ENCODE measurements at regions not wholly inside any gene's neighbourhood (a gene's known extent, or its start where the extent isn't known, plus 50 kb on each side); places are given as distances from the start of the nearest gene placed in this dataset.

DNA sequence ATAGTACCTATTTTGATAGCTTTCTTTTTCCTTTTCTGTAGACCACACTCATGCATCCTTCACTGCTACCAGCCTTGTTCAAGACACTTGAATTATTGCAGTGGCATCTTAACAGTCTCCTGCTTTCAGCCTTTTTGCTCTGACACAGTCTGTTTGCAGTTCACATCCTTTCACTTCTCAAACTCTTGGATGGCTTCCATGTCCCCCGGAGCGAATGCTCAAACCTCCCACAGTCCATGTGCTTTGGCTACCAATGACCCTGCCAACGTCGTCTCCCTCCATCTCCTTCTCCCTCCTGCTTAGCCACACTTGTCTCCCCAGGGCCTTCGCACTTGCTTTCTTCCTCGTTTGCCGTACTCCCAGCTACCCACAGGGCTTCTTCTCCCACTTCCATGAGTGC lies 270.0 kb upstream of the ZFP64 start:
- TF ChIP-seq, protein P1, sequence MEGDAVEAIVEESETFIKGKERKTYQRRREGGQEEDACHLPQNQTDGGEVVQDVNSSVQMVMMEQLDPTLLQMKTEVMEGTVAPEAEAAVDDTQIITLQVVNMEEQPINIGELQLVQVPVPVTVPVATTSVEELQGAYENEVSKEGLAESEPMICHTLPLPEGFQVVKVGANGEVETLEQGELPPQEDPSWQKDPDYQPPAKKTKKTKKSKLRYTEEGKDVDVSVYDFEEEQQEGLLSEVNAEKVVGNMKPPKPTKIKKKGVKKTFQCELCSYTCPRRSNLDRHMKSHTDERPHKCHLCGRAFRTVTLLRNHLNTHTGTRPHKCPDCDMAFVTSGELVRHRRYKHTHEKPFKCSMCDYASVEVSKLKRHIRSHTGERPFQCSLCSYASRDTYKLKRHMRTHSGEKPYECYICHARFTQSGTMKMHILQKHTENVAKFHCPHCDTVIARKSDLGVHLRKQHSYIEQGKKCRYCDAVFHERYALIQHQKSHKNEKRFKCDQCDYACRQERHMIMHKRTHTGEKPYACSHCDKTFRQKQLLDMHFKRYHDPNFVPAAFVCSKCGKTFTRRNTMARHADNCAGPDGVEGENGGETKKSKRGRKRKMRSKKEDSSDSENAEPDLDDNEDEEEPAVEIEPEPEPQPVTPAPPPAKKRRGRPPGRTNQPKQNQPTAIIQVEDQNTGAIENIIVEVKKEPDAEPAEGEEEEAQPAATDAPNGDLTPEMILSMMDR (IDR thresholded peaks at IDR 0.05; ENCODE audit: low read depth, low read length, missing input control), result no peak
- TF ChIP-seq RXRA (IDR thresholded peaks at IDR 0.05), result no peak
- no peak for TF ChIP-seq HNF4A (conservative IDR thresholded peaks at IDR 0.05)
- TF ChIP-seq, protein P2, sequence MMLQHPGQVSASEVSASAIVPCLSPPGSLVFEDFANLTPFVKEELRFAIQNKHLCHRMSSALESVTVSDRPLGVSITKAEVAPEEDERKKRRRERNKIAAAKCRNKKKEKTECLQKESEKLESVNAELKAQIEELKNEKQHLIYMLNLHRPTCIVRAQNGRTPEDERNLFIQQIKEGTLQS (IDR thresholded peaks at IDR 0.05), result no peak
- no peak for TF ChIP-seq YY1 (IDR thresholded peaks at IDR 0.05)
- no peak for TF ChIP-seq JUND (IDR thresholded peaks at IDR 0.05)
- no peak for TF ChIP-seq GABPA (IDR thresholded peaks at IDR 0.05 in 1 of 2, conservative IDR thresholded peaks at IDR 0.05 in 1 of 2)
- TF ChIP-seq, protein P3, sequence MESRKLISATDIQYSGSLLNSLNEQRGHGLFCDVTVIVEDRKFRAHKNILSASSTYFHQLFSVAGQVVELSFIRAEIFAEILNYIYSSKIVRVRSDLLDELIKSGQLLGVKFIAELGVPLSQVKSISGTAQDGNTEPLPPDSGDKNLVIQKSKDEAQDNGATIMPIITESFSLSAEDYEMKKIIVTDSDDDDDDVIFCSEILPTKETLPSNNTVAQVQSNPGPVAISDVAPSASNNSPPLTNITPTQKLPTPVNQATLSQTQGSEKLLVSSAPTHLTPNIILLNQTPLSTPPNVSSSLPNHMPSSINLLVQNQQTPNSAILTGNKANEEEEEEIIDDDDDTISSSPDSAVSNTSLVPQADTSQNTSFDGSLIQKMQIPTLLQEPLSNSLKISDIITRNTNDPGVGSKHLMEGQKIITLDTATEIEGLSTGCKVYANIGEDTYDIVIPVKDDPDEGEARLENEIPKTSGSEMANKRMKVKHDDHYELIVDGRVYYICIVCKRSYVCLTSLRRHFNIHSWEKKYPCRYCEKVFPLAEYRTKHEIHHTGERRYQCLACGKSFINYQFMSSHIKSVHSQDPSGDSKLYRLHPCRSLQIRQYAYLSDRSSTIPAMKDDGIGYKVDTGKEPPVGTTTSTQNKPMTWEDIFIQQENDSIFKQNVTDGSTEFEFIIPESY (IDR thresholded peaks at IDR 0.05), result no peak
- TF ChIP-seq SP1 (IDR thresholded peaks at IDR 0.05), result no peak
- TF ChIP-seq, protein P4, sequence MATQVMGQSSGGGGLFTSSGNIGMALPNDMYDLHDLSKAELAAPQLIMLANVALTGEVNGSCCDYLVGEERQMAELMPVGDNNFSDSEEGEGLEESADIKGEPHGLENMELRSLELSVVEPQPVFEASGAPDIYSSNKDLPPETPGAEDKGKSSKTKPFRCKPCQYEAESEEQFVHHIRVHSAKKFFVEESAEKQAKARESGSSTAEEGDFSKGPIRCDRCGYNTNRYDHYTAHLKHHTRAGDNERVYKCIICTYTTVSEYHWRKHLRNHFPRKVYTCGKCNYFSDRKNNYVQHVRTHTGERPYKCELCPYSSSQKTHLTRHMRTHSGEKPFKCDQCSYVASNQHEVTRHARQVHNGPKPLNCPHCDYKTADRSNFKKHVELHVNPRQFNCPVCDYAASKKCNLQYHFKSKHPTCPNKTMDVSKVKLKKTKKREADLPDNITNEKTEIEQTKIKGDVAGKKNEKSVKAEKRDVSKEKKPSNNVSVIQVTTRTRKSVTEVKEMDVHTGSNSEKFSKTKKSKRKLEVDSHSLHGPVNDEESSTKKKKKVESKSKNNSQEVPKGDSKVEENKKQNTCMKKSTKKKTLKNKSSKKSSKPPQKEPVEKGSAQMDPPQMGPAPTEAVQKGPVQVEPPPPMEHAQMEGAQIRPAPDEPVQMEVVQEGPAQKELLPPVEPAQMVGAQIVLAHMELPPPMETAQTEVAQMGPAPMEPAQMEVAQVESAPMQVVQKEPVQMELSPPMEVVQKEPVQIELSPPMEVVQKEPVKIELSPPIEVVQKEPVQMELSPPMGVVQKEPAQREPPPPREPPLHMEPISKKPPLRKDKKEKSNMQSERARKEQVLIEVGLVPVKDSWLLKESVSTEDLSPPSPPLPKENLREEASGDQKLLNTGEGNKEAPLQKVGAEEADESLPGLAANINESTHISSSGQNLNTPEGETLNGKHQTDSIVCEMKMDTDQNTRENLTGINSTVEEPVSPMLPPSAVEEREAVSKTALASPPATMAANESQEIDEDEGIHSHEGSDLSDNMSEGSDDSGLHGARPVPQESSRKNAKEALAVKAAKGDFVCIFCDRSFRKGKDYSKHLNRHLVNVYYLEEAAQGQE (IDR thresholded peaks at IDR 0.05), result no peak
- TF ChIP-seq RAD21 (IDR thresholded peaks at IDR 0.05), result no peak
- no peak for TF ChIP-seq TAF1 (conservative IDR thresholded peaks at IDR 0.05)
- TF ChIP-seq EGR1 (IDR thresholded peaks at IDR 0.05; ENCODE audit: low read depth in 2 of 2), result no peak
